GM19452 (cell line): ENCODE measurements at regions not wholly inside any gene's neighbourhood (a gene's known extent, or its start where the extent isn't known, plus 50 kb on each side); places are given as distances from the start of the nearest gene placed in this dataset.
"Not testable (repeated sequence)": the region's sequence is repeated elsewhere in the genome, so short reads cannot be mapped to it uniquely, and the experiment has no call there.

Experiments used
- ATAC-seq: cut with Tn5 transposase; IDR thresholded peaks from one replicate; pipeline ENCODE4 v1.9.1; 2021; ENCODE audit not compliant: unreplicated experiment

GRCh38 chrX:131875827-131876226 is 147.3 kb upstream of the STK26 start:
- ATAC-seq, result not testable (repeated sequence)

GRCh38 chrX:131881194-131881593 is 141.9 kb upstream of the STK26 start:
- ATAC-seq, result no peak

- ATAC-seq, result not testable (repeated sequence)
Measured at GRCh38 chrX:131885042-131885441, 138.1 kb upstream of the STK26 start.

- not testable (repeated sequence) for ATAC-seq
Measured at GRCh38 chrX:131893857-131894256, 129.2 kb upstream of the STK26 start.

GRCh38 chrX:131894995-131895394 is 128.1 kb upstream of the STK26 start:
- ATAC-seq, result no peak

GRCh38 chrX:131895807-131896206 is 127.3 kb upstream of the STK26 start:
- no peak for ATAC-seq

GRCh38 chrX:131901546-131901945 is 121.6 kb upstream of the STK26 start:
- no peak for ATAC-seq

GRCh38 chrX:131907488-131908314 is 115.4 kb upstream of the STK26 start:
- no peak for ATAC-seq

GRCh38 chrX:131910586-131910985 is 112.5 kb upstream of the STK26 start:
- ATAC-seq, result no peak

GRCh38 chrX:131915488-131915887 is 107.6 kb upstream of the STK26 start:
- no peak for ATAC-seq

GRCh38 chrX:131917588-131917987 is 105.5 kb upstream of the STK26 start:
- no peak for ATAC-seq

GRCh38 chrX:131918839-131919238 is 104.3 kb upstream of the STK26 start:
- ATAC-seq, result no peak

- ATAC-seq, result no peak
Measured at GRCh38 chrX:131923614-131924250, 99.4 kb upstream of the STK26 start.

- ATAC-seq, result no peak
Measured at GRCh38 chrX:131938749-131939148, 84.4 kb upstream of the STK26 start.

- no peak for ATAC-seq
Measured at GRCh38 chrX:131942034-131942433, 81.1 kb upstream of the STK26 start.

GRCh38 chrX:131944936-131945902 is 77.9 kb upstream of the STK26 start:
- no peak for ATAC-seq

- no peak for ATAC-seq
Measured at GRCh38 chrX:131951166-131951565, 71.9 kb upstream of the STK26 start.

- no peak for ATAC-seq
Measured at GRCh38 chrX:131955099-131955777, 67.9 kb upstream of the STK26 start.

GRCh38 chrX:131958724-131959123 is 64.4 kb upstream of the STK26 start:
- ATAC-seq, result no peak

GRCh38 chrX:131970347-131970746 is 52.8 kb upstream of the STK26 start:
- no peak for ATAC-seq
